WTC11 (cell line): ENCODE measurements at regions not wholly inside any gene's neighbourhood (a gene's known extent, or its start where the extent isn't known, plus 50 kb on each side); places are given as distances from the start of the nearest gene placed in this dataset.

ENCODE experiments used
- CTCF ChIP-seq: fragments of 200-600 bp; IDR thresholded peaks from 2 replicates; pipeline ENCODE4 v1.8.0; 2022; ENCODE audit warnings: antibody characterized with exemption
- SP1 ChIP-seq: sonication (generic); formaldehyde crosslinking; conservative IDR thresholded peaks from 2 replicates; pipeline ENCODE4 v1.8.1; 2022; ENCODE audit warnings: missing genetic modification reagents

GRCh38 chr3:159146392-159146791 is 344.5 kb downstream of the MFSD1 start:
- TF ChIP-seq SP1 (CRISPR knock-in tag) (no peak), CTCF (no peak)
